ENCODE measurements at regions not wholly inside any gene's neighbourhood (a gene's known extent, or its start where the extent isn't known, plus 50 kb on each side); places are given as distances from the start of the nearest gene placed in this dataset.
A peak's percentile ranks its signal among the peaks of the same experiment; 100 is the strongest.

DNA sequence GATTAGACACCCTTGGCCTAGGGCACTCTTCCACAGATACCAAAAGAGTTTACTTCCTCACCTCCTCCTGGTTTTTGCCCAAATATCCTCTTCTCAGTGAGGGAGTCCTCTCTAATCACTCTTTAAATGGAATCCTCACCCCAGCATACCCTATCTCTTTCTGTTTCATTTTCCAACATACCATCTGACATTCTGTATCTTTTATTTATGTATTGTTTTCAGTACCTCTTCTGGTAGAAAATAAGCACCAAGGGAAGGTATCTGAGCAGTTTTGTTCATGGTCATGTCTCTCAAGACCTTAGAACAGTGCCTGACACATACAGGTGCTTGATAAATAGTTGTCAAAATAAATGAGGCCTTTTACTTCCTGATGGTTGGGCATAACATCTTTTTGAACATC lies 55.1 kb downstream of the KIAA0408 start:
- Histone ChIP-seq H3K4me2 (ENCODE audit: insufficient read depth, low read length) (no peak overlapping the region), H2AFZ (ENCODE audit: low read depth, low read length) (no peak overlapping the region; the same call in 1 of the 2 replicates), H3K36me3 (ENCODE audit: control insufficient read depth, insufficient read depth, low read length) (no peaks in the 10 kb centered on the region), H3K9me3 (replicated peaks; ENCODE audit: control insufficient read depth, insufficient read depth, low read depth, low read length) (no peaks in the 10 kb centered on the region), H3K27ac (ENCODE audit: extremely low read depth, low read depth, low read length) (no peak overlapping the region), H3K9ac (ENCODE audit: insufficient read depth in 1 of 2, low read depth in 2 of 2, low read length in 2 of 2) (no peak overlapping the region), H3K79me2 (ENCODE audit: control insufficient read depth, insufficient read depth, low read length) (no peaks in the 10 kb centered on the region), H3K27me3 (ENCODE audit: control insufficient read depth in 2 of 2, insufficient read depth in 2 of 2, low read length in 2 of 2) (no peaks in the 10 kb centered on the region), H4K20me1 (replicated peaks; ENCODE audit: control insufficient read depth, insufficient read depth, low read length) (no peaks in the 10 kb centered on the region), H3K9me1 (ENCODE audit: control insufficient read depth, insufficient read depth, low read length) (no peaks in the 10 kb centered on the region), H3K4me3 (no peak overlapping the region), H3K4me1 (replicated peaks in 1 of 2; ENCODE audit: control insufficient read depth in 2 of 2, insufficient read depth in 2 of 2, low read length in 2 of 2) (peaks cover 0 to 6% of the 10 kb centered on the region in 2 experiments; a peak in 2 of 5 replicates)
- ChIA-PET POLR2A (interaction anchor here (0.7 kb wide), 1 partner anchor 1961 kb away, joined by 5 read pairs; no protein-coding TSS in a partner anchor), CTCF (ENCODE audit: low intra/inter-chr PET ratio) (no interaction called here)
- DNase-seq (ENCODE audit: extremely low read depth in 1 of 4, low spot score in 3 of 4), result no peak
- intact Hi-C loops (cut with micrococcal nuclease), result no loop called here
- in situ Hi-C loops (cut with MboI), result no loop called here
- peak; percentile 22; the same call in 1 of the 3 replicates for ATAC-seq
- no peak for FAIRE-seq
- no TSS peak for BruUV-seq (replicated peaks)
- TF ChIP-seq CC2D1A (IDR thresholded peaks at IDR 0.05), result no peak
- no peak for TF ChIP-seq FOXA3 (CRISPR knock-in tag; conservative IDR thresholded peaks at IDR 0.05 in 1 of 2, IDR thresholded peaks at IDR 0.05 in 1 of 2)
- TF ChIP-seq, protein P1, sequence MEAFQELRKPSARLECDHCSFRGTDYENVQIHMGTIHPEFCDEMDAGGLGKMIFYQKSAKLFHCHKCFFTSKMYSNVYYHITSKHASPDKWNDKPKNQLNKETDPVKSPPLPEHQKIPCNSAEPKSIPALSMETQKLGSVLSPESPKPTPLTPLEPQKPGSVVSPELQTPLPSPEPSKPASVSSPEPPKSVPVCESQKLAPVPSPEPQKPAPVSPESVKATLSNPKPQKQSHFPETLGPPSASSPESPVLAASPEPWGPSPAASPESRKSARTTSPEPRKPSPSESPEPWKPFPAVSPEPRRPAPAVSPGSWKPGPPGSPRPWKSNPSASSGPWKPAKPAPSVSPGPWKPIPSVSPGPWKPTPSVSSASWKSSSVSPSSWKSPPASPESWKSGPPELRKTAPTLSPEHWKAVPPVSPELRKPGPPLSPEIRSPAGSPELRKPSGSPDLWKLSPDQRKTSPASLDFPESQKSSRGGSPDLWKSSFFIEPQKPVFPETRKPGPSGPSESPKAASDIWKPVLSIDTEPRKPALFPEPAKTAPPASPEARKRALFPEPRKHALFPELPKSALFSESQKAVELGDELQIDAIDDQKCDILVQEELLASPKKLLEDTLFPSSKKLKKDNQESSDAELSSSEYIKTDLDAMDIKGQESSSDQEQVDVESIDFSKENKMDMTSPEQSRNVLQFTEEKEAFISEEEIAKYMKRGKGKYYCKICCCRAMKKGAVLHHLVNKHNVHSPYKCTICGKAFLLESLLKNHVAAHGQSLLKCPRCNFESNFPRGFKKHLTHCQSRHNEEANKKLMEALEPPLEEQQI (IDR thresholded peaks at IDR 0.05), result no peak
- TF ChIP-seq, protein P2, sequence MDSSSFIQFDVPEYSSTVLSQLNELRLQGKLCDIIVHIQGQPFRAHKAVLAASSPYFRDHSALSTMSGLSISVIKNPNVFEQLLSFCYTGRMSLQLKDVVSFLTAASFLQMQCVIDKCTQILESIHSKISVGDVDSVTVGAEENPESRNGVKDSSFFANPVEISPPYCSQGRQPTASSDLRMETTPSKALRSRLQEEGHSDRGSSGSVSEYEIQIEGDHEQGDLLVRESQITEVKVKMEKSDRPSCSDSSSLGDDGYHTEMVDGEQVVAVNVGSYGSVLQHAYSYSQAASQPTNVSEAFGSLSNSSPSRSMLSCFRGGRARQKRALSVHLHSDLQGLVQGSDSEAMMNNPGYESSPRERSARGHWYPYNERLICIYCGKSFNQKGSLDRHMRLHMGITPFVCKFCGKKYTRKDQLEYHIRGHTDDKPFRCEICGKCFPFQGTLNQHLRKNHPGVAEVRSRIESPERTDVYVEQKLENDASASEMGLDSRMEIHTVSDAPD (CRISPR knock-in tag; IDR thresholded peaks at IDR 0.05), result no peak
- TF ChIP-seq HNRNPH1 (optimal IDR thresholded peaks at IDR 0.05; ENCODE audit: low read depth, low read length), result no peak
- no peak for TF ChIP-seq EWSR1 (IDR thresholded peaks at IDR 0.05; ENCODE audit: borderline replicate concordance, low read depth, partially characterized antibody)
- TF ChIP-seq, protein P3, sequence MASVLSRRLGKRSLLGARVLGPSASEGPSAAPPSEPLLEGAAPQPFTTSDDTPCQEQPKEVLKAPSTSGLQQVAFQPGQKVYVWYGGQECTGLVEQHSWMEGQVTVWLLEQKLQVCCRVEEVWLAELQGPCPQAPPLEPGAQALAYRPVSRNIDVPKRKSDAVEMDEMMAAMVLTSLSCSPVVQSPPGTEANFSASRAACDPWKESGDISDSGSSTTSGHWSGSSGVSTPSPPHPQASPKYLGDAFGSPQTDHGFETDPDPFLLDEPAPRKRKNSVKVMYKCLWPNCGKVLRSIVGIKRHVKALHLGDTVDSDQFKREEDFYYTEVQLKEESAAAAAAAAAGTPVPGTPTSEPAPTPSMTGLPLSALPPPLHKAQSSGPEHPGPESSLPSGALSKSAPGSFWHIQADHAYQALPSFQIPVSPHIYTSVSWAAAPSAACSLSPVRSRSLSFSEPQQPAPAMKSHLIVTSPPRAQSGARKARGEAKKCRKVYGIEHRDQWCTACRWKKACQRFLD (CRISPR knock-in tag; IDR thresholded peaks at IDR 0.05), result no peak
- TF ChIP-seq, protein P4, sequence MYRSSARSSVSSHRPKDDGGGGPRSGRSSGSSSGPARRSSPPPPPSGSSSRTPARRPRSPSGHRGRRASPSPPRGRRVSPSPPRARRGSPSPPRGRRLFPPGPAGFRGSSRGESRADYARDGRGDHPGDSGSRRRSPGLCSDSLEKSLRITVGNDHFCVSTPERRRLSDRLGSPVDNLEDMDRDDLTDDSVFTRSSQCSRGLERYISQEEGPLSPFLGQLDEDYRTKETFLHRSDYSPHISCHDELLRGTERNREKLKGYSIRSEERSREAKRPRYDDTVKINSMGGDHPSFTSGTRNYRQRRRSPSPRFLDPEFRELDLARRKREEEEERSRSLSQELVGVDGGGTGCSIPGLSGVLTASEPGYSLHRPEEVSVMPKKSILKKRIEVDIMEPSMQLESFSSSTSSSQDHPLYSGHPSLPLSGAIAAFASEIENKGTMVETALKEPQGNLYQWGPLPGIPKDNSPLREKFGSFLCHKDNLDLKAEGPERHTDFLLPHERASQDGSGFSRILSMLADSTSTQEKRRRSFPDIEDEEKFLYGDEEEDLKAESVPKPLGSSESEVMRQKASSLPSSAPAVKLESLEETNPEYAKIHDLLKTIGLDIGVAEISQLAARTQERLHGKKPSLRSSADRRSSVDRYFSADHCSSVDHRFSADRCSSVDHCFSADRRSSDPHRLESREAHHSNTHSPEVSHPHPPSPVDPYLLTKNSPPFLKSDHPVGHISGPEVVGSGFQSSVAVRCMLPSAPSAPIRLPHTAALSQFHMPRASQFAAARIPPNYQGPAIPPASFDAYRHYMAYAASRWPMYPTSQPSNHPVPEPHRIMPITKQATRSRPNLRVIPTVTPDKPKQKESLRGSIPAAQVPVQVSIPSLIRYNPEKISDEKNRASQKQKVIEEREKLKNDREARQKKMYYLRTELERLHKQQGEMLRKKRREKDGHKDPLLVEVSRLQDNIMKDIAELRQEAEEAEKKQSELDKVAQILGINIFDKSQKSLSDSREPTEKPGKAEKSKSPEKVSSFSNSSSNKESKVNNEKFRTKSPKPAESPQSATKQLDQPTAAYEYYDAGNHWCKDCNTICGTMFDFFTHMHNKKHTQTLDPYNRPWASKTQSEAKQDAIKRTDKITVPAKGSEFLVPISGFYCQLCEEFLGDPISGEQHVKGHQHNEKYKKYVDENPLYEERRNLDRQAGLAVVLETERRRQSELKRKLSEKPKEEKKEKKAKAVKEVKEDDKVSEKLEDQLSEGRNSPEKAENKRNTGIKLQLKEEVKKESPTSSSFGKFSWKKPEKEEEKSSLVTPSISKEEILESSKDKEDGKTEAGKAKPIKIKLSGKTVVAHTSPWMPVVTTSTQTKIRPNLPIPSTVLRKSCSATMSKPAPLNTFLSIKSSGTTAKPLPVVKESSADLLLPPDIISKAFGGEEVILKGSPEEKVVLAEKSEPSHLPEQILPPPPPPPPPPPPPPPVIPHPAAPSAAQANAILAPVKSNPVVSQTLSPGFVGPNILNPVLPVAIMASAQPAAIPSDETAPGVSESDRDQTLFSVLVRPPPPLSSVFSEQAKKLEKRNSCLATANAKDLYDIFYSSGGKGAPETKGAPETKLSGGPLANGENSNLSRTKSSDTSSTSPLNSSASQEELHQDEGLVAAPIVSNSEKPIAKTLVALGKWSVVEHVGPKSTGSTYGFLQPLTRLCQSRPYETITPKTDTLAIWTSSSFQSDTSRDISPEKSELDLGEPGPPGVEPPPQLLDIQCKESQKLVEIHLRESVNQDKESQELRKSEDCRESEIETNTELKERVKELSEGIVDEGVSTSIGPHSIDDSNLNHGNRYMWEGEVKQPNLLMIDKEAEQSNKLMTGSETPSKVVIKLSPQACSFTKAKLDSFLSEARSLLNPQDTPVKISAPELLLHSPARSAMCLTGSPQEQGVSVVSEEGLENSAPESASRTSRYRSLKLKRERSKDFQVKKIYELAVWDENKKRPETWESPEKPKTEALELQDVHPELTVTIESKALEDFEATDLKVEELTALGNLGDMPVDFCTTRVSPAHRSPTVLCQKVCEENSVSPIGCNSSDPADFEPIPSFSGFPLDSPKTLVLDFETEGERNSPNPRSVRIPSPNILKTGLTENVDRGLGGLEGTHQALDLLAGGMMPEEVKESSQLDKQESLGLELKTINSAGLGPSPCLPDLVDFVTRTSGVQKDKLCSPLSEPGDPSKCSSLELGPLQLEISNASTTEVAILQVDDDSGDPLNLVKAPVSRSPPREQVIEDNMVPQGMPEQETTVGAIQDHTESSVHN (IDR thresholded peaks at IDR 0.05; ENCODE audit: borderline replicate concordance in 1 of 2, low read depth in 1 of 2), result no peak

All from K562 (cell line).